ENCODE measurements at regions not wholly inside any gene's neighbourhood (a gene's known extent, or its start where the extent isn't known, plus 50 kb on each side); places are given as distances from the start of the nearest gene placed in this dataset.

DNA sequence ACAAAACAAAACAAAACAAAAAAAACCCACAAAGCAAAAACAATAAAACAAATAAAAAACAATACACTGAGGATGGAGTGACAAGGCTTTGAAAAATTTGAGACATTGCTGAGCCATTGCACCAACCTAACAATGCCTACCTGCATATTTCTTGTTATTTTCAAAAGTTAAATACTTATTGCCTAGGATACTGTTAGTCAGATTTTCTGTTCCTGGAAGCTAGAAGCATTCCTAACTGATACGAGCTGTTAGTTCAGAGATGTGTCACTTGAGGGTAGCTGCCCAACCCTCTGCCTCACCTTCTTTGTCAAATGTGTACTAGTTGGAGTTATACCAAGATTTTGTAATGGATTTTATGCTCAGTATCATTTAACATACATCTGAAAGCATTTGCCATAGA lies 187.2 kb downstream of the TXNL1 start (continued):
- TF ChIP-seq, protein P1, sequence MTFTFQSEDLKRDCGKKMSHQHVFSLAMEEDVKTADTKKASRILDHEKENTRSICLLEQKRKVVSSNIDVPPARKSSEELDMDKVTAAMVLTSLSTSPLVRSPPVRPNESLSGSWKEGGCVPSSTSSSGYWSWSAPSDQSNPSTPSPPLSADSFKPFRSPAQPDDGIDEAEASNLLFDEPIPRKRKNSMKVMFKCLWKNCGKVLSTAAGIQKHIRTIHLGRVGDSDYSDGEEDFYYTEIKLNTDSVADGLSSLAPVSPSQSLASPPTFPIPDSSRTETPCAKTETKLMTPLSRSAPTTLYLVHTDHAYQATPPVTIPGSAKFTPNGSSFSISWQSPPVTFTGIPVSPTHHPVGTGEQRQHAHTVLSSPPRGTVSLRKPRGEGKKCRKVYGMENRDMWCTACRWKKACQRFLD (tag by site-specific recombination; IDR thresholded peaks at IDR 0.05): no peak

DNA sequence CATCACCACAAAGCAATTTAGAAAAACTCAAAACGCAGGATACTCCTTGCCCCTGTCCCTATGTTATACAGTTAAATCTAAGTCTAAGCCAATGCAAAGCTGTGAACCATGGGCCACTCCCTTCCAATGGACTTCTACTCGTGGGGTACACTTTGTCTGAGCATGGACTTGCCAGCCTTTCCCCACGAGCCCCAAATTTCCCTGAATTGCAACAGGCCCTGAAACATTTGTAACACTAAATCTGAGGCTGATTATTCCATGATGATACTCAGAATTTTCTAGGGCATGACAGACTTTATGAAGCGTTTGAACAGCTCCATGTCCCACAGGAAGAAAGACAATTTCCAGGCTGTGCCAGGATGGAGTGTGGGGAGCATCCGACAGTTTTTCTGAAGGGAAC lies 189.6 kb downstream of the TXNL1 start:
- Histone ChIP-seq H3K4me1 (ENCODE audit: control insufficient read depth, insufficient read depth, low read length) (no peaks in the 10 kb centered on the region), H3K27ac (ENCODE audit: extremely low read depth, low read depth, low read length) (no peak overlapping the region), H3K9me3 (ENCODE audit: control insufficient read depth, insufficient read depth, low read depth, low read length) (no peaks in the 10 kb centered on the region), H3K4me3 (ENCODE audit: low read depth, low read length) (no peak overlapping the region), H3K36me3 (ENCODE audit: control insufficient read depth in 2 of 2, insufficient read depth in 1 of 2, low read length in 2 of 2) (no peaks in the 10 kb centered on the region)
- TF ChIP-seq, protein P2, sequence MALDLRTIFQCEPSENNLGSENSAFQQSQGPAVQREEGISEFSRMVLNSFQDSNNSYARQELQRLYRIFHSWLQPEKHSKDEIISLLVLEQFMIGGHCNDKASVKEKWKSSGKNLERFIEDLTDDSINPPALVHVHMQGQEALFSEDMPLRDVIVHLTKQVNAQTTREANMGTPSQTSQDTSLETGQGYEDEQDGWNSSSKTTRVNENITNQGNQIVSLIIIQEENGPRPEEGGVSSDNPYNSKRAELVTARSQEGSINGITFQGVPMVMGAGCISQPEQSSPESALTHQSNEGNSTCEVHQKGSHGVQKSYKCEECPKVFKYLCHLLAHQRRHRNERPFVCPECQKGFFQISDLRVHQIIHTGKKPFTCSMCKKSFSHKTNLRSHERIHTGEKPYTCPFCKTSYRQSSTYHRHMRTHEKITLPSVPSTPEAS (tag by site-specific recombination; IDR thresholded peaks at IDR 0.05): no peak
- TF ChIP-seq ZNF654 (tag by site-specific recombination; IDR thresholded peaks at IDR 0.05; ENCODE audit: low read depth): no peak
- TF ChIP-seq, protein P3, sequence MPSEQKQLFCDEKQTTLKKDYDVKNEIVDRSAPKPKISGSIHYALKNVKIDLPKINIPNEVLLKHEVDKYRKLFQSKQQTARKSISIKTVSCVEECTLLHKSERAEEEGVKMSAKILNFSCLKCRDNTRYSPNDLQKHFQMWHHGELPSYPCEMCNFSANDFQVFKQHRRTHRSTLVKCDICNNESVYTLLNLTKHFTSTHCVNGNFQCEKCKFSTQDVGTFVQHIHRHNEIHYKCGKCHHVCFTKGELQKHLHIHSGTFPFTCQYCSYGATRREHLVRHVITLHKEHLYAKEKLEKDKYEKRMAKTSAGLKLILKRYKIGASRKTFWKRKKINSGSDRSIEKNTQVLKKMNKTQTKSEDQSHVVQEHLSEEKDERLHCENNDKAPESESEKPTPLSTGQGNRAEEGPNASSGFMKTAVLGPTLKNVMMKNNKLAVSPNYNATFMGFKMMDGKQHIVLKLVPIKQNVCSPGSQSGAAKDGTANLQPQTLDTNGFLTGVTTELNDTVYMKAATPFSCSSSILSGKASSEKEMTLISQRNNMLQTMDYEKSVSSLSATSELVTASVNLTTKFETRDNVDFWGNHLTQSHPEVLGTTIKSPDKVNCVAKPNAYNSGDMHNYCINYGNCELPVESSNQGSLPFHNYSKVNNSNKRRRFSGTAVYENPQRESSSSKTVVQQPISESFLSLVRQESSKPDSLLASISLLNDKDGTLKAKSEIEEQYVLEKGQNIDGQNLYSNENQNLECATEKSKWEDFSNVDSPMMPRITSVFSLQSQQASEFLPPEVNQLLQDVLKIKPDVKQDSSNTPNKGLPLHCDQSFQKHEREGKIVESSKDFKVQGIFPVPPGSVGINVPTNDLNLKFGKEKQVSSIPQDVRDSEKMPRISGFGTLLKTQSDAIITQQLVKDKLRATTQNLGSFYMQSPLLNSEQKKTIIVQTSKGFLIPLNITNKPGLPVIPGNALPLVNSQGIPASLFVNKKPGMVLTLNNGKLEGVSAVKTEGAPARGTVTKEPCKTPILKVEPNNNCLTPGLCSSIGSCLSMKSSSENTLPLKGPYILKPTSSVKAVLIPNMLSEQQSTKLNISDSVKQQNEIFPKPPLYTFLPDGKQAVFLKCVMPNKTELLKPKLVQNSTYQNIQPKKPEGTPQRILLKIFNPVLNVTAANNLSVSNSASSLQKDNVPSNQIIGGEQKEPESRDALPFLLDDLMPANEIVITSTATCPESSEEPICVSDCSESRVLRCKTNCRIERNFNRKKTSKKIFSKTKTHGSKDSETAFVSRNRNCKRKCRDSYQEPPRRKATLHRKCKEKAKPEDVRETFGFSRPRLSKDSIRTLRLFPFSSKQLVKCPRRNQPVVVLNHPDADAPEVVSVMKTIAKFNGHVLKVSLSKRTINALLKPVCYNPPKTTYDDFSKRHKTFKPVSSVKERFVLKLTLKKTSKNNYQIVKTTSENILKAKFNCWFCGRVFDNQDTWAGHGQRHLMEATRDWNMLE (tag by site-specific recombination; conservative IDR thresholded peaks at IDR 0.05; ENCODE audit: low read depth): no peak
- no peak for TF ChIP-seq ZNF626 (tag by site-specific recombination; IDR thresholded peaks at IDR 0.05)
- no peak for TF ChIP-seq ZNF830 (tag by site-specific recombination; IDR thresholded peaks at IDR 0.05; ENCODE audit: low read depth)
- TF ChIP-seq ZBTB48 (tag by site-specific recombination; IDR thresholded peaks at IDR 0.05): no peak
- TF ChIP-seq, protein P4, sequence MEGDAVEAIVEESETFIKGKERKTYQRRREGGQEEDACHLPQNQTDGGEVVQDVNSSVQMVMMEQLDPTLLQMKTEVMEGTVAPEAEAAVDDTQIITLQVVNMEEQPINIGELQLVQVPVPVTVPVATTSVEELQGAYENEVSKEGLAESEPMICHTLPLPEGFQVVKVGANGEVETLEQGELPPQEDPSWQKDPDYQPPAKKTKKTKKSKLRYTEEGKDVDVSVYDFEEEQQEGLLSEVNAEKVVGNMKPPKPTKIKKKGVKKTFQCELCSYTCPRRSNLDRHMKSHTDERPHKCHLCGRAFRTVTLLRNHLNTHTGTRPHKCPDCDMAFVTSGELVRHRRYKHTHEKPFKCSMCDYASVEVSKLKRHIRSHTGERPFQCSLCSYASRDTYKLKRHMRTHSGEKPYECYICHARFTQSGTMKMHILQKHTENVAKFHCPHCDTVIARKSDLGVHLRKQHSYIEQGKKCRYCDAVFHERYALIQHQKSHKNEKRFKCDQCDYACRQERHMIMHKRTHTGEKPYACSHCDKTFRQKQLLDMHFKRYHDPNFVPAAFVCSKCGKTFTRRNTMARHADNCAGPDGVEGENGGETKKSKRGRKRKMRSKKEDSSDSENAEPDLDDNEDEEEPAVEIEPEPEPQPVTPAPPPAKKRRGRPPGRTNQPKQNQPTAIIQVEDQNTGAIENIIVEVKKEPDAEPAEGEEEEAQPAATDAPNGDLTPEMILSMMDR (tag by site-specific recombination; IDR thresholded peaks at IDR 0.05): no peak
- TF ChIP-seq, protein P1 (tag by site-specific recombination; IDR thresholded peaks at IDR 0.05): no peak
- no peak for TF ChIP-seq SETDB1 (IDR thresholded peaks at IDR 0.05; ENCODE audit: insufficient read length, low read length)
- CTCF ChIA-PET: no interaction called here
- POLR2A ChIA-PET: no interaction called here

DNA sequence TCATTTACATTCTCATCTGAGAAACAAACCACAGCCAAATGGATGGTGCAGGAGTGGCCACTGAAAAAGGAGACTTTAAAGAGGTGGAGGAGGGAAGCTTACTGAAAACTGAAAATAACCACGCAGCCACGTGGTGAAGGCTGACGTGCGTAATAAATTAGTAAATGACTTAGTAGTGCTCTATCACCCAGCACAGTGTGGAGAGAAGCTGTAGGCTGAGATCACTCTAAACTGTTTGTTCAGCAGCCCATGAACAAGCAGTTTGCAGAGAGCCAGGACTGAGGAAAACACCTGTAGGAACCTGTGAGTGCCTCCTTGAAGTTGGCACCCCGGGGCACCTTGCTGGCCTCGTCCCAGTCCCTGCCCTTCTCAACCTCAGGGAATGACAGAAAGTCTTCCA lies 193.0 kb downstream of the TXNL1 start:
- no peak overlapping the region for H3K27ac ChIP-seq (ENCODE audit: extremely low read depth, low read depth, low read length)
- H3K36me3 ChIP-seq (ENCODE audit: control insufficient read depth in 2 of 2, insufficient read depth in 1 of 2, low read length in 2 of 2): no peaks in the 10 kb centered on the region
- no peaks in the 10 kb centered on the region for H3K9me3 ChIP-seq (ENCODE audit: control insufficient read depth, insufficient read depth, low read depth, low read length)
- H3K4me1 ChIP-seq (ENCODE audit: control insufficient read depth, insufficient read depth, low read length): no peaks in the 10 kb centered on the region
- ChIA-PET POLR2A (no interaction called here), CTCF (no interaction called here)
- H3K4me3 ChIP-seq (ENCODE audit: low read depth, low read length): no peak overlapping the region
- no peak for TF ChIP-seq ZBTB21 (tag by site-specific recombination; IDR thresholded peaks at IDR 0.05)
- TF ChIP-seq ZNF335 (tag by site-specific recombination; conservative IDR thresholded peaks at IDR 0.05): no peak
- TF ChIP-seq, protein P4 (tag by site-specific recombination; IDR thresholded peaks at IDR 0.05): no peak
- no peak for TF ChIP-seq ZSCAN23 (tag by site-specific recombination; IDR thresholded peaks at IDR 0.05)
- no peak for TF ChIP-seq ZFHX2 (tag by site-specific recombination; conservative IDR thresholded peaks at IDR 0.05)
- TF ChIP-seq, protein P5, sequence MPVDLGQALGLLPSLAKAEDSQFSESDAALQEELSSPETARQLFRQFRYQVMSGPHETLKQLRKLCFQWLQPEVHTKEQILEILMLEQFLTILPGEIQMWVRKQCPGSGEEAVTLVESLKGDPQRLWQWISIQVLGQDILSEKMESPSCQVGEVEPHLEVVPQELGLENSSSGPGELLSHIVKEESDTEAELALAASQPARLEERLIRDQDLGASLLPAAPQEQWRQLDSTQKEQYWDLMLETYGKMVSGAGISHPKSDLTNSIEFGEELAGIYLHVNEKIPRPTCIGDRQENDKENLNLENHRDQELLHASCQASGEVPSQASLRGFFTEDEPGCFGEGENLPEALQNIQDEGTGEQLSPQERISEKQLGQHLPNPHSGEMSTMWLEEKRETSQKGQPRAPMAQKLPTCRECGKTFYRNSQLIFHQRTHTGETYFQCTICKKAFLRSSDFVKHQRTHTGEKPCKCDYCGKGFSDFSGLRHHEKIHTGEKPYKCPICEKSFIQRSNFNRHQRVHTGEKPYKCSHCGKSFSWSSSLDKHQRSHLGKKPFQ (tag by site-specific recombination; IDR thresholded peaks at IDR 0.05): no peak
- TF ChIP-seq, protein P6, sequence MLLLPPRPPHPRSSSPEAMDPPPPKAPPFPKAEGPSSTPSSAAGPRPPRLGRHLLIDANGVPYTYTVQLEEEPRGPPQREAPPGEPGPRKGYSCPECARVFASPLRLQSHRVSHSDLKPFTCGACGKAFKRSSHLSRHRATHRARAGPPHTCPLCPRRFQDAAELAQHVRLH (tag by site-specific recombination; IDR thresholded peaks at IDR 0.05): no peak
- TF ChIP-seq, protein P7, sequence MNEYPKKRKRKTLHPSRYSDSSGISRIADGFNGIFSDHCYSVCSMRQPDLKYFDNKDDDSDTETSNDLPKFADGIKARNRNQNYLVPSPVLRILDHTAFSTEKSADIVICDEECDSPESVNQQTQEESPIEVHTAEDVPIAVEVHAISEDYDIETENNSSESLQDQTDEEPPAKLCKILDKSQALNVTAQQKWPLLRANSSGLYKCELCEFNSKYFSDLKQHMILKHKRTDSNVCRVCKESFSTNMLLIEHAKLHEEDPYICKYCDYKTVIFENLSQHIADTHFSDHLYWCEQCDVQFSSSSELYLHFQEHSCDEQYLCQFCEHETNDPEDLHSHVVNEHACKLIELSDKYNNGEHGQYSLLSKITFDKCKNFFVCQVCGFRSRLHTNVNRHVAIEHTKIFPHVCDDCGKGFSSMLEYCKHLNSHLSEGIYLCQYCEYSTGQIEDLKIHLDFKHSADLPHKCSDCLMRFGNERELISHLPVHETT (tag by site-specific recombination; IDR thresholded peaks at IDR 0.05): no peak
